ENCODE measurements at regions not wholly inside any gene's neighbourhood (a gene's known extent, or its start where the extent isn't known, plus 50 kb on each side); places are given as distances from the start of the nearest gene placed in this dataset.

GRCh38 chr10:28879246-28879645 is 201.9 kb downstream of the BAMBI start (continued):
- TF ChIP-seq CTCF (tag by site-specific recombination; IDR thresholded peaks at IDR 0.05) (no peak), ZNF843 (tag by site-specific recombination; IDR thresholded peaks at IDR 0.05) (no peak), HIC1 (tag by site-specific recombination; IDR thresholded peaks at IDR 0.05) (no peak), HOXC10 (CRISPR knock-in tag; IDR thresholded peaks at IDR 0.05) (no peak), KLF7 (tag by site-specific recombination; IDR thresholded peaks at IDR 0.05; ENCODE audit: borderline replicate concordance) (no peak), FEZF1 (tag by site-specific recombination; IDR thresholded peaks at IDR 0.05) (no peak)

- ChIA-PET POLR2A (no interaction called here), CTCF (interaction anchor here (1.0 to 1.2 kb wide), 2 partner anchors 216 to 569 kb away, joined by 4 read pairs; no protein-coding TSS in a partner anchor)
- no peak for TF ChIP-seq ZNF112 (tag by site-specific recombination; IDR thresholded peaks at IDR 0.05)
- H3K36me3 ChIP-seq (ENCODE audit: control insufficient read depth in 2 of 2, insufficient read depth in 1 of 2, low read length in 2 of 2): no peaks in the 10 kb centered on the region
- H3K4me1 ChIP-seq (ENCODE audit: control insufficient read depth, insufficient read depth, low read length): no peaks in the 10 kb centered on the region; the same call in 1 of the 2 replicates
- H3K4me3 ChIP-seq (ENCODE audit: low read depth, low read length): no peak overlapping the region
- H3K9me3 ChIP-seq (ENCODE audit: control insufficient read depth, insufficient read depth, low read depth, low read length): no peaks in the 10 kb centered on the region
- no peak overlapping the region for H3K27ac ChIP-seq (ENCODE audit: extremely low read depth, low read depth, low read length)
These were observed 202.8 kb downstream of the BAMBI start for GRCh38 chr10:28879875-28880682.

GRCh38 chr10:28880683-28880950 is 203.3 kb downstream of the BAMBI start:
- TF ChIP-seq GFI1B (tag by site-specific recombination; IDR thresholded peaks at IDR 0.05) (no peak), ZNF292 (tag by site-specific recombination; IDR thresholded peaks at IDR 0.05; ENCODE audit: borderline replicate concordance, low read depth) (no peak), ZNF366 (tag by site-specific recombination; conservative IDR thresholded peaks at IDR 0.05) (no peak), ZFP41 (tag by site-specific recombination; IDR thresholded peaks at IDR 0.05; ENCODE audit: borderline replicate concordance) (no peak), ZNF184 (tag by site-specific recombination; IDR thresholded peaks at IDR 0.05) (no peak), MYNN (tag by site-specific recombination; IDR thresholded peaks at IDR 0.05; ENCODE audit: borderline replicate concordance) (no peak), PATZ1 (tag by site-specific recombination; IDR thresholded peaks at IDR 0.05) (no peak), ZBTB1 (tag by site-specific recombination; IDR thresholded peaks at IDR 0.05) (no peak)
- no peak overlapping the region for H3K27ac ChIP-seq (ENCODE audit: extremely low read depth, low read depth, low read length)
- H3K9me3 ChIP-seq (ENCODE audit: control insufficient read depth, insufficient read depth, low read depth, low read length): no peaks in the 10 kb centered on the region
- ChIA-PET POLR2A (no interaction called here), CTCF (interaction anchor here (0.9 to 1.2 kb wide), 3 partner anchors 59 to 569 kb away, joined by 3 to 4 read pairs (median 4); no protein-coding TSS in a partner anchor)
- no peaks in the 10 kb centered on the region; the same call in 1 of the 2 replicates for H3K4me1 ChIP-seq (ENCODE audit: control insufficient read depth, insufficient read depth, low read length)
- no peaks in the 10 kb centered on the region for H3K36me3 ChIP-seq (ENCODE audit: control insufficient read depth in 2 of 2, insufficient read depth in 1 of 2, low read length in 2 of 2)
- no peak overlapping the region for H3K4me3 ChIP-seq (ENCODE audit: low read depth, low read length)
